Natural killer cell (primary cell): ENCODE measurements at regions not wholly inside any gene's neighbourhood (a gene's known extent, or its start where the extent isn't known, plus 50 kb on each side); places are given as distances from the start of the nearest gene placed in this dataset.

Experiments
- ATAC-seq, 3 donors: fragments of 150-1000 bp in 2 of 3; fragments of 200-7000 bp in 1 of 3; cut with Tn5 transposase; 1 replicate in 1 of 3; 2 replicates in 2 of 3; pipeline ENCODE4 v1.10.0; 2021; ENCODE audit warnings: mild to moderate bottlenecking in 2 of 3, moderate library complexity in 2 of 3
- DNase-seq, 2 donors: peaks; one replicate each; pipeline versions ENCODE4 v3.0.0 to v3.0.0-alpha.2; 2013 to 2021; ENCODE audit warnings: mixed read lengths in 1 of 2
- H3K27ac ChIP-seq: one replicate; pipeline ENCODE4 v1.5.1; 2013; ENCODE audit warnings: mild to moderate bottlenecking, low read length
- H3K27me3 ChIP-seq: one replicate; pipeline ENCODE4 v1.6.1; 2013; ENCODE audit warnings: low read length; ENCODE audit not compliant: control insufficient read depth, insufficient read depth
- H3K36me3 ChIP-seq: one replicate; pipeline ENCODE4 v1.6.1; 2013; ENCODE audit warnings: low read length; ENCODE audit not compliant: control insufficient read depth, insufficient read depth
- H3K4me1 ChIP-seq: one replicate; pipeline ENCODE4 v1.6.1; 2013; ENCODE audit warnings: low read length; ENCODE audit not compliant: control insufficient read depth, insufficient read depth
- H3K4me3 ChIP-seq: one replicate; pipeline ENCODE4 v1.5.1; 2013; ENCODE audit warnings: low read length
- H3K9me3 ChIP-seq: one replicate; pipeline ENCODE4 v1.6.1; 2013; ENCODE audit warnings: low read length; ENCODE audit not compliant: control insufficient read depth, insufficient read depth
- H3K27ac Mint-ChIP-seq, 2 donors: one replicate each; pipeline ENCODE4 v1.8.0; 2022; ENCODE audit warnings: mild to moderate bottlenecking in 2 of 2, mixed read lengths in 2 of 2, moderate library complexity in 1 of 2
- H3K27me3 Mint-ChIP-seq, 2 donors: one replicate each; pipeline ENCODE4 v1.8.0; 2022; ENCODE audit warnings: low read depth in 2 of 2, mixed read lengths in 2 of 2
- H3K36me3 Mint-ChIP-seq: one replicate; pipeline ENCODE4 v1.8.0; 2022; ENCODE audit warnings: mixed read lengths
- H3K4me1 Mint-ChIP-seq, 2 donors: one replicate each; pipeline ENCODE4 v1.8.0; 2022; ENCODE audit warnings: mixed read lengths in 2 of 2
- H3K4me3 Mint-ChIP-seq: one replicate; pipeline ENCODE4 v1.8.0; 2022; ENCODE audit warnings: mild to moderate bottlenecking, moderate library complexity, mixed read lengths
- H3K9me3 Mint-ChIP-seq, 2 donors: one replicate each; pipeline ENCODE4 v1.8.0; 2022; ENCODE audit warnings: mixed read lengths in 2 of 2
- CTCF ChIP-seq: fragments of 200-600 bp; IDR thresholded peaks from one replicate; pipeline ENCODE4 v1.8.0; 2022; ENCODE audit warnings: antibody characterized with exemption
- WGBS: methylation state at CpG from one replicate; pipeline ENCODE4 v1.1.7; 2013; ENCODE audit warnings: missing lambda C conversion rate; ENCODE audit not compliant: insufficient coverage; 5-methylcytosine and 5-hydroxymethylcytosine counted together
- intact Hi-C: fragments of 100-400 bp; cut with micrococcal nuclease; formaldehyde crosslinking; loops from one replicate; pipeline ENCODE4 v1.14.2; 2022

GRCh38 chr1:199736646-199737045 is 290.9 kb upstream of the NR5A2 start:
- Mint-ChIP-seq H3K9me3 (no peaks in the 10 kb centered on the region), H3K27ac (no peak overlapping the region), H3K27me3 (peaks cover 0 to 2% of the 10 kb centered on the region in 2 donors), H3K4me1 (no peaks in the 10 kb centered on the region), H3K36me3 (no peaks in the 10 kb centered on the region), H3K4me3 (no peak overlapping the region)
- ATAC-seq (no peak), DNase-seq (no peak)
- Histone ChIP-seq H3K9me3 (no peaks in the 10 kb centered on the region), H3K27ac (no peak overlapping the region), H3K4me1 (no peaks in the 10 kb centered on the region), H3K27me3 (no peaks in the 10 kb centered on the region), H3K36me3 (no peaks in the 10 kb centered on the region), H3K4me3 (no peak overlapping the region)
- no peak for TF ChIP-seq CTCF
- intact Hi-C loops: no loop called here
- 84% methylated on average over 3 of the region's 3 CpGs for WGBS

DNA sequence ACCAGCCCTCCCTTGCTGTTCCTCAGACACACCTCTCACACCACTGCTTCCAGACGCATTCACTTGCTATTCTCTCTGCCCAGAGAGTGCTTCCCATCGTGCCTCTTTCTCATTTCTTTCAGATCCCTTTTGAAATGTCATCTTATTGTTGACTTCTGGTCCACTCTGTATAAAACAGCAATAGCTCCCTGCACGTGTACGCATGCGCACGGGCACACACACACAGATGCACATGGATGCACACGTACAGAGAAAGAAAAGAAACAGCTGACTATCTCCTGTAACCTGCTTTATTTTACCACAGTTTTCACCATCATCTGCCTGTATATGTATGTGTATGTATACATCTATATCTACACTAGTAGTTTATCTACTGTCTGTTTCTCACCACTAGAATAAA is 285.9 kb upstream of the NR5A2 start:
- Histone ChIP-seq H3K4me3 (no peak overlapping the region), H3K27me3 (no peaks in the 10 kb centered on the region), H3K4me1 (no peaks in the 10 kb centered on the region), H3K9me3 (no peaks in the 10 kb centered on the region), H3K36me3 (no peaks in the 10 kb centered on the region), H3K27ac (no peak overlapping the region)
- intact Hi-C loops: no loop called here
- no peaks in the 10 kb centered on the region for H3K36me3 Mint-ChIP-seq
- WGBS: 77% methylated on average over 6 of the region's 7 CpGs
- H3K27me3 Mint-ChIP-seq: no peaks in the 10 kb centered on the region
- H3K27ac Mint-ChIP-seq: no peak overlapping the region
- DNase-seq (no peak), ATAC-seq (no peak)
- no peaks in the 10 kb centered on the region for H3K4me1 Mint-ChIP-seq
- no peak overlapping the region for H3K4me3 Mint-ChIP-seq
- TF ChIP-seq CTCF: no peak
- H3K9me3 Mint-ChIP-seq: no peaks in the 10 kb centered on the region

GRCh38 chr1:199742547-199742946 is 285.0 kb upstream of the NR5A2 start:
- WGBS: 64% methylated on average over 1 of the region's 2 CpGs
- intact Hi-C loops: no loop called here
- H3K4me1 ChIP-seq: no peaks in the 10 kb centered on the region
- ATAC-seq (no peak), DNase-seq (no peak)
- Mint-ChIP-seq H3K4me3 (no peak overlapping the region), H3K27me3 (no peaks in the 10 kb centered on the region), H3K9me3 (no peaks in the 10 kb centered on the region), H3K36me3 (no peaks in the 10 kb centered on the region), H3K27ac (no peak overlapping the region), H3K4me1 (no peaks in the 10 kb centered on the region)
- H3K27me3 ChIP-seq: no peaks in the 10 kb centered on the region
- H3K36me3 ChIP-seq: no peaks in the 10 kb centered on the region
- H3K9me3 ChIP-seq: no peaks in the 10 kb centered on the region
- H3K27ac ChIP-seq: no peak overlapping the region
- no peak overlapping the region for H3K4me3 ChIP-seq
- no peak for TF ChIP-seq CTCF

GRCh38 chr1:199743227-199743626 is 284.3 kb upstream of the NR5A2 start:
- Mint-ChIP-seq H3K27me3 (no peaks in the 10 kb centered on the region), H3K36me3 (no peaks in the 10 kb centered on the region), H3K9me3 (no peaks in the 10 kb centered on the region), H3K4me3 (no peak overlapping the region), H3K4me1 (no peaks in the 10 kb centered on the region), H3K27ac (no peak overlapping the region)
- intact Hi-C loops: no loop called here
- 84% methylated on average over 5 of the region's 5 CpGs for WGBS
- Histone ChIP-seq H3K27me3 (no peaks in the 10 kb centered on the region), H3K27ac (no peak overlapping the region), H3K36me3 (no peaks in the 10 kb centered on the region), H3K4me1 (no peaks in the 10 kb centered on the region), H3K9me3 (no peaks in the 10 kb centered on the region), H3K4me3 (no peak overlapping the region)
- TF ChIP-seq CTCF: no peak
- DNase-seq (no peak), ATAC-seq (no peak)
